GM06990 (cell line): ENCODE measurements at regions not wholly inside any gene's neighbourhood (a gene's known extent, or its start where the extent isn't known, plus 50 kb on each side); places are given as distances from the start of the nearest gene placed in this dataset.
"Not testable (repeated sequence)": the region's sequence is repeated elsewhere in the genome, so short reads cannot be mapped to it uniquely, and the experiment has no call there.

Source experiments
- DNase-seq: peaks from one replicate; pipeline ENCODE4 v3.0.0-alpha.2; 2011; ENCODE audit not compliant: insufficient read length; ENCODE audit errors: extremely low read depth
- H3K27me3 ChIP-seq: replicated peaks from 2 replicates; pipeline ENCODE4 v1.6.0; 2011; ENCODE audit warnings: low read length; ENCODE audit not compliant: control insufficient read depth, insufficient read depth
- H3K36me3 ChIP-seq: 2 replicates; pipeline ENCODE4 v1.5.1; 2011; ENCODE audit warnings: low read length; ENCODE audit not compliant: control insufficient read depth, insufficient read depth
- H3K4me3 ChIP-seq: replicated peaks from 2 replicates; pipeline ENCODE4 v1.5.1; 2011; ENCODE audit warnings: low read depth, mild to moderate bottlenecking, control low read depth, low read length
- CTCF ChIP-seq: IDR thresholded peaks from 2 replicates; pipeline ENCODE4 v1.5.1; 2011; ENCODE audit warnings: low read length, control low read depth, mild to moderate bottlenecking, inconsistent platforms; ENCODE audit not compliant: insufficient read depth, poor library complexity, severe bottlenecking

- H3K27me3 ChIP-seq = no peaks in the 10 kb centered on the region
- TF ChIP-seq CTCF = no peak
- no peaks in the 10 kb centered on the region for H3K36me3 ChIP-seq
- H3K4me3 ChIP-seq = no peak overlapping the region
- no peak for DNase-seq
Observed at GRCh38 chr5:74534397-74535129, 106.0 kb downstream of the ENC1 start.

- H3K27me3 ChIP-seq = no peaks in the 10 kb centered on the region
- no peak overlapping the region for H3K4me3 ChIP-seq
- H3K36me3 ChIP-seq = no peaks in the 10 kb centered on the region
- no peak for TF ChIP-seq CTCF
- no peak for DNase-seq
Observed at GRCh38 chr5:74530326-74531050, 110.0 kb downstream of the ENC1 start.

GRCh38 chr5:74529101-74529500 lies 111.4 kb downstream of the ENC1 start:
- Histone ChIP-seq H3K4me3 (no peak overlapping the region), H3K36me3 (no peaks in the 10 kb centered on the region), H3K27me3 (no peaks in the 10 kb centered on the region)
- DNase-seq = no peak
- TF ChIP-seq CTCF = no peak

GRCh38 chr5:74526111-74526510 lies 114.4 kb downstream of the ENC1 start:
- no peak for DNase-seq
- TF ChIP-seq CTCF = no peak
- H3K27me3 ChIP-seq = no peaks in the 10 kb centered on the region
- no peaks in the 10 kb centered on the region for H3K36me3 ChIP-seq
- no peak overlapping the region for H3K4me3 ChIP-seq

- not testable (repeated sequence) for DNase-seq, H3K36me3 ChIP-seq, H3K27me3 ChIP-seq, H3K4me3 ChIP-seq
Observed at GRCh38 chr5:74524767-74525166, 115.8 kb downstream of the ENC1 start.

GRCh38 chr5:74523698-74524097 lies 116.8 kb downstream of the ENC1 start:
- not testable (repeated sequence) for H3K4me3 ChIP-seq, DNase-seq, H3K27me3 ChIP-seq, H3K36me3 ChIP-seq

- H3K36me3 ChIP-seq, H3K27me3 ChIP-seq, H3K4me3 ChIP-seq, DNase-seq: not testable (repeated sequence)
Observed at GRCh38 chr5:74522838-74523237, 117.7 kb downstream of the ENC1 start.
